Neural progenitor cell (in vitro differentiated cells): ENCODE measurements at regions not wholly inside any gene's neighbourhood (a gene's known extent, or its start where the extent isn't known, plus 50 kb on each side); places are given as distances from the start of the nearest gene placed in this dataset.

Experiments
- DNase-seq: peaks from one replicate; pipeline ENCODE4 v3.0.0-alpha.2; 2016; ENCODE audit warnings: low spot score
- H2AFZ ChIP-seq: fragments of 200-600 bp; sonication (generic); replicated peaks from 2 replicates; pipeline ENCODE4 v1.6.1; 2016; ENCODE audit warnings: antibody characterized with exemption
- H3F3A ChIP-seq: fragments of 200-600 bp; sonication (generic); 2 replicates; pipeline ENCODE4 v1.6.1; 2016; ENCODE audit warnings: antibody characterized with exemption, low read depth
- H3K27ac ChIP-seq: fragments of 200-600 bp; sonication (generic); 2 replicates; pipeline ENCODE4 v1.5.1; 2016; ENCODE audit warnings: mild to moderate bottlenecking
- H3K27me3 ChIP-seq: fragments of 200-600 bp; sonication (generic); 2 replicates; pipeline ENCODE4 v1.6.1; 2016; ENCODE audit warnings: mild to moderate bottlenecking, moderate library complexity
- H3K36me3 ChIP-seq: fragments of 200-600 bp; sonication (generic); 2 replicates; pipeline ENCODE4 v1.5.1; 2016
- H3K4me1 ChIP-seq: fragments of 200-600 bp; sonication (generic); 2 replicates; pipeline ENCODE4 v1.6.1; 2016; ENCODE audit warnings: mixed run types
- H3K4me2 ChIP-seq: fragments of 200-600 bp; sonication (generic); 2 replicates; pipeline ENCODE4 v1.6.1; 2016
- H3K4me3 ChIP-seq: fragments of 200-600 bp; sonication (generic); 2 replicates; pipeline ENCODE4 v1.5.1; 2016
- H3K79me2 ChIP-seq: fragments of 200-600 bp; sonication (generic); 2 replicates; pipeline ENCODE4 v1.6.1; 2016; ENCODE audit warnings: low read depth
- H3K9ac ChIP-seq: fragments of 200-600 bp; sonication (generic); 2 replicates; pipeline ENCODE4 v1.6.1; 2016
- H3K9me3 ChIP-seq: fragments of 200-600 bp; sonication (generic); 2 replicates; pipeline ENCODE4 v1.5.1; 2016; ENCODE audit warnings: low read depth
- H4K20me1 ChIP-seq: fragments of 200-600 bp; sonication (generic); 2 replicates; pipeline ENCODE4 v1.6.1; 2016; ENCODE audit warnings: low read depth
- H3K27ac Mint-ChIP-seq: 3 replicates; pipeline ENCODE4 v1.8.0; 2021; ENCODE audit warnings: mixed read lengths
- H3K27me3 Mint-ChIP-seq: 2 replicates; pipeline ENCODE4 v1.8.0; 2022; ENCODE audit warnings: low read depth, mild to moderate bottlenecking, inconsistent platforms, moderate library complexity, mixed read lengths; ENCODE audit not compliant: insufficient read depth
- H3K36me3 Mint-ChIP-seq: 3 replicates; pipeline ENCODE4 v1.8.0; 2021; ENCODE audit warnings: mixed read lengths
- H3K4me1 Mint-ChIP-seq: 3 replicates; pipeline ENCODE4 v1.8.0; 2021; ENCODE audit warnings: mixed read lengths
- H3K4me3 Mint-ChIP-seq: 3 replicates; pipeline ENCODE4 v1.8.0; 2021; ENCODE audit warnings: mild to moderate bottlenecking, moderate library complexity, mixed read lengths
- H3K9me3 Mint-ChIP-seq: 3 replicates; pipeline ENCODE4 v1.8.0; 2020; ENCODE audit warnings: mixed read lengths
- EZH2 ChIP-seq: fragments of 200-600 bp; sonication (generic); IDR thresholded peaks from 2 replicates; pipeline ENCODE4 v1.6.1; 2017; ENCODE audit warnings: antibody characterized with exemption, mild to moderate bottlenecking, moderate library complexity
- EZH2phosphoT487 ChIP-seq: fragments of 200-600 bp; sonication (generic); IDR thresholded peaks from 2 replicates; pipeline ENCODE4 v1.6.1; 2017; ENCODE audit warnings: antibody characterized with exemption
- TF ChIP-seq, protein P1 (sequence below): fragments of 200-600 bp; sonication (generic); IDR thresholded peaks from 2 replicates; pipeline ENCODE4 v1.5.1; 2017; ENCODE audit warnings: antibody characterized with exemption, mild to moderate bottlenecking

DNA sequence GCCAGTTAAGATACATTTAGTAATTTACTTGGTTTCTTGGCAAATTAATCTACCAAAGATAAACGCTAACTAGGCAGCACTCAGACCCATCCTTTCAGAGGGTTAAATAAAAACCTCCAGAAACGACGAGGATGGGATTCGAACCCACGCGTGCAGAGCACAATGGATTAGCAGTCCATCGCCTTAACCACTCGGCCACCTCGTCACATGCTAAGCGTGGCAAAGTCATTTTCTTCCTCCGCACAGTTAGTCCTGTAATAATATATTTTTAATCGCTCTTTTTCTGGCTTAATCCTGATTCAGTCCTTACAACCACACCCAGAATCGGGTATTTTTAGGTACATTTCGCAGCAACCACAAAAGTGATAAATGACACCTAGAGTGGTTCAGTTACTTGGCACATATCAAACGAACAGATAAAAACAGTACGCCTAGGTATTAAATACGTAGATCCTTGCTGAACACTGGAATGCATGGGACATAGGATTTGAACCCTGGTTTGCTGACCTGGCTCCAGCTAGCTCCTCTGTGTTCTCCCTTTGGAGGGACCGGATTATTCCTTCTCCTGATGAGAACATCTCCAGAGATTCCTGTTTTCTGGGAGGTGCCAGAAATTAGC lies 71.6 kb downstream of the GPX5 start:
- Histone ChIP-seq H3K4me1 (no peaks in the 10 kb centered on the region), H3K9ac (no peak overlapping the region), H4K20me1 (no peaks in the 10 kb centered on the region), H3K27me3 (peaks cover 36% of the 10 kb centered on the region), H3K27ac (no peak overlapping the region), H3K9me3 (no peaks in the 10 kb centered on the region), H3K36me3 (no peaks in the 10 kb centered on the region), H3F3A (no peaks in the 10 kb centered on the region), H3K79me2 (no peaks in the 10 kb centered on the region), H2AFZ (peak overlapping the region; percentile 86), H3K4me3 (peak overlapping the region; percentile 60), H3K4me2 (peak overlapping the region; percentile 76)
- Mint-ChIP-seq H3K4me1 (peaks cover 3% of the 10 kb centered on the region), H3K36me3 (no peaks in the 10 kb centered on the region), H3K9me3 (peaks cover 10% of the 10 kb centered on the region), H3K27me3 (peaks cover 7% of the 10 kb centered on the region), H3K4me3 (peak overlapping the region; percentile 86), H3K27ac (no peak overlapping the region)
- DNase-seq = peak; percentile 66
- TF ChIP-seq, protein P1, sequence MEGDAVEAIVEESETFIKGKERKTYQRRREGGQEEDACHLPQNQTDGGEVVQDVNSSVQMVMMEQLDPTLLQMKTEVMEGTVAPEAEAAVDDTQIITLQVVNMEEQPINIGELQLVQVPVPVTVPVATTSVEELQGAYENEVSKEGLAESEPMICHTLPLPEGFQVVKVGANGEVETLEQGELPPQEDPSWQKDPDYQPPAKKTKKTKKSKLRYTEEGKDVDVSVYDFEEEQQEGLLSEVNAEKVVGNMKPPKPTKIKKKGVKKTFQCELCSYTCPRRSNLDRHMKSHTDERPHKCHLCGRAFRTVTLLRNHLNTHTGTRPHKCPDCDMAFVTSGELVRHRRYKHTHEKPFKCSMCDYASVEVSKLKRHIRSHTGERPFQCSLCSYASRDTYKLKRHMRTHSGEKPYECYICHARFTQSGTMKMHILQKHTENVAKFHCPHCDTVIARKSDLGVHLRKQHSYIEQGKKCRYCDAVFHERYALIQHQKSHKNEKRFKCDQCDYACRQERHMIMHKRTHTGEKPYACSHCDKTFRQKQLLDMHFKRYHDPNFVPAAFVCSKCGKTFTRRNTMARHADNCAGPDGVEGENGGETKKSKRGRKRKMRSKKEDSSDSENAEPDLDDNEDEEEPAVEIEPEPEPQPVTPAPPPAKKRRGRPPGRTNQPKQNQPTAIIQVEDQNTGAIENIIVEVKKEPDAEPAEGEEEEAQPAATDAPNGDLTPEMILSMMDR = no peak

DNA sequence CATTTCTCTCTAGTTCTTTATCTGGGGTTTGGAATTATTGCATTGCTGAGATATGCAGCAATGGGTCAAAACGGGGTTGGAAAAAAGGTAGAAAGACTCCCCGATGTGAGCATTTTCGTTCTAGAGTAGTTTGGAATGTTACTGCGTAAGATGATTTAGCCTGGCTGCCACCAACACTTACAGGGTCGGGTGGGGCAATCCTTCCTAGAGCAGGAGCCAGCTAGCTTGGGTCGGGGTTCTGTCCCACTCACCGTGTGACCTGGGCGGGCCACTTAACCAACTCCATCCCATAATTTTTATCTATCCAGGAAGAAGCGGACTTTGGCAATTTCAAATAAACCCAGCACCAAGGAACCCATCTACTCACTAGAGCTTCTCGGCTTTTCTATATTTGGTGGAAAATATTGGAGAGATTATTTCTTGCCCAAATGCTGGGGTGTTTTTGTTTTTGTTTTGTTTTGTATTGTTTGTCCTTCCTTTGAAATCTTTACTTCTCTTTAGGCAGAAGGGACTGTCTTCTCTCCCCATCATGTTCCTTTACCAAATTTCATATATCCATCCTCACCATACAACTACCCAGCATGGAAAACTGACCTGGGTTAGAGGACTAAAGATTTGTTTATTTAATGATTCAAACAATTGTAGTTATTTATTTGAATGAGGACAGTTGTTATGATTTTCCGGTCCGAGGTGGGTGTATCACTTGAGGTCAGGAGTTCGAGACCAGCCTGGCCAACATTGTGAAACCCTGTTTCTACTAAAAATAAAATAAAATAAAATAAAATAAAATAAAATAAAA lies 72.4 kb downstream of the GPX5 start:
- H3K79me2 ChIP-seq = no peaks in the 10 kb centered on the region

DNA sequence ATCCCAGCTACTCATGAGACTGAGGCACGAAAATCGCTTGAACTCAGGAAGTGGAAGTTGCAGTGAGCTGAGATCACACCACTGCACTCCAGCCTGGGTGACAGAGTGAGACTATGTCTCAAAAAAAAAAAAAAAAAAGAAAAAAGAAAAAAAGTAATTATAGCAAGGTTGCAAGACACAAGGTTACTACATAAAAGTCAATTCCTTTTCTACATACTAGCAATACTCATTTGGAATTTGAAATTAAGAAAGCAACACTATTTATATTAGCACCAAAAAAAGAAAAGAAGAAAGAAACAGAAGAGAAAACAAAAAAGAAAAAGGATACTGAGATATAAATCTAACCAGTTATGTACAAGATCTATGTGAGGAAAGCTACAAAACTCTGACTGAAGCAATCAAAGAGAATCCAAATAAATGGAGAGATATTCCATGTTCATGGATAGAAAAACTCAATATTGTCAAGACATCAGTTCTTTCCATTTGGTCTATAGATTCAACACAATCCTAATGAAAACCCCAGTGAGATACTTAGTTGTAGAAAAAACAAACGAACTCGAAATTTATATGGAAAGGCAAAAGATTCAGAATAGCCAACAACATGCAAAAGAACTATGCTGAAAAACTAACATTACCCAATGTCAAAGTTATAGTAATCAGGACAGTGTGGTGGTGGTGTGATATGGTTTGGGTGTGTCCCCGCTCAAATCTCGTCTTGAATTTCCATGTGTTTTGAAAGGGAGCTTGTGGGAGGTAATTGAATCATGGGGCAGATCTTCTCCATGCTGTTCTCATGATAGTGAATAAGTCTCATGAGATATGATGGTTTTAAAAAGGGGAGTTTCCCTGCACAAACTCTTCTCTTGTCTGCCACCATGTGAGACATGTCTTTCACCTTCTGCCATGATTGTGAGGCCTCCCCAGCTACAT lies 73.3 kb downstream of the GPX5 start:
- Histone ChIP-seq H3F3A (peaks cover 4% of the 10 kb centered on the region), H3K27ac (no peak overlapping the region), H3K4me1 (no peaks in the 10 kb centered on the region), H2AFZ (no peak overlapping the region), H3K4me2 (no peak overlapping the region), H3K79me2 (no peaks in the 10 kb centered on the region), H3K9ac (no peak overlapping the region), H3K36me3 (no peaks in the 10 kb centered on the region), H4K20me1 (no peaks in the 10 kb centered on the region), H3K9me3 (no peaks in the 10 kb centered on the region), H3K27me3 (peaks cover 28% of the 10 kb centered on the region), H3K4me3 (no peak overlapping the region)
- no peak overlapping the region for H3K4me3 Mint-ChIP-seq
- peaks cover 10% of the 10 kb centered on the region for H3K9me3 Mint-ChIP-seq
- no peak for TF ChIP-seq EZH2
- TF ChIP-seq, protein P1 = no peak
- TF ChIP-seq EZH2phosphoT487 = no peak
- H3K36me3 Mint-ChIP-seq = no peaks in the 10 kb centered on the region
- H3K27ac Mint-ChIP-seq = no peak overlapping the region
- H3K4me1 Mint-ChIP-seq = peaks cover 6% of the 10 kb centered on the region
- no peak for DNase-seq
- peaks cover 4% of the 10 kb centered on the region for H3K27me3 Mint-ChIP-seq

More for the DNA sequence above, 72.4 kb downstream of the GPX5 start:
- Histone ChIP-seq H3K4me2 (peak overlapping the region; percentile 76), H3K36me3 (no peaks in the 10 kb centered on the region), H3K4me1 (no peaks in the 10 kb centered on the region), H3F3A (no peaks in the 10 kb centered on the region), H2AFZ (peak overlapping the region; percentile 86), H4K20me1 (no peaks in the 10 kb centered on the region), H3K4me3 (peak overlapping the region; percentile 60), H3K27me3 (peaks cover 28% of the 10 kb centered on the region), H3K9me3 (no peaks in the 10 kb centered on the region), H3K9ac (no peak overlapping the region), H3K27ac (no peak overlapping the region)
- peak overlapping the region; percentile 86 for H3K4me3 Mint-ChIP-seq
- H3K36me3 Mint-ChIP-seq = no peaks in the 10 kb centered on the region
- H3K9me3 Mint-ChIP-seq = peaks cover 10% of the 10 kb centered on the region
- TF ChIP-seq EZH2 = no peak
- no peak for TF ChIP-seq EZH2phosphoT487
- TF ChIP-seq, protein P1 = no peak
- peak overlapping the region; percentile 36 for H3K27ac Mint-ChIP-seq
- H3K4me1 Mint-ChIP-seq = peaks cover 3% of the 10 kb centered on the region
- peaks cover 4% of the 10 kb centered on the region for H3K27me3 Mint-ChIP-seq
- DNase-seq = peak; percentile 43
